ENCODE measurements at regions not wholly inside any gene's neighbourhood (a gene's known extent, or its start where the extent isn't known, plus 50 kb on each side); places are given as distances from the start of the nearest gene placed in this dataset.
"Not testable (repeated sequence)": the region's sequence is repeated elsewhere in the genome, so short reads cannot be mapped to it uniquely, and the experiment has no call there.

DNA sequence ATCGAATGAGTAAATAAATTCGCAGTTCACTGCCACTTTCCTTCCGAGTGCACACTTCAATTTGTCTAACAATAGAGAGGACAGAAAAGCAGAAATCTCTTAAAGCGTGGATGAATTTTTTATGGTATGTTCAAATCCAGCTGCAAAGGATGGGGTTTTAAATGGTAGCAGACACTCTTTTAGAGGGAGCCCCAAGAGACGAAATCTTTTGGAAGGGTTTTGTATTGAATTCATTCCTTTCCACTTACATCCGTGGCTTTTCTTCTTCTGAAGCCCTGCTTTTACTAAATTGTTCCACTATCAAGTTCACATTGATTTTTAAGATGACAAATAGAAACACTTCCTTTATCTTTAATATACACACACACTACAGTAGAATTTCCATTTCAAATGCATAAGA, 680.7 kb downstream of the NR4A2 start:
- DNase-seq, result no peak

DNA sequence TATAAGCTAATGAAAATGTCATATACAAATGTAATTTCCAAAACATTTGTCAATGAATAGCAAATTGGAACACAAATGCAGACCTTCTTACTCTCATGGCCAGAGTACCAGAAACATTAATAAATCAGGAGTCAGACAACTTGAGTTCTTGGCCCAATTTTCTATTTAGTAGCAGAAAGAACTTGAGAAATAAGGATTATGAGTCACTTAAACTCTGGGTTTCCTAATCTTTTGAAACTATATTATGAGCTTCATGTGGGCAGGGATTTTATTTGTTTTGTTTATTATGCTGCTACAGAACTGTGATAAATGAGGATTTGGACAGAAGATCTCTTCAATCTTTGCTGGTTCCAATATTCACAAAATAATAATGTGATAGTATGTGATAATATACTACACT, 686.7 kb downstream of the NR4A2 start:
- DNase-seq, result no peak

GRCh38 chr2:155643056-155643775, 689.3 kb downstream of the NR4A2 start:
- no peak for DNase-seq

DNA sequence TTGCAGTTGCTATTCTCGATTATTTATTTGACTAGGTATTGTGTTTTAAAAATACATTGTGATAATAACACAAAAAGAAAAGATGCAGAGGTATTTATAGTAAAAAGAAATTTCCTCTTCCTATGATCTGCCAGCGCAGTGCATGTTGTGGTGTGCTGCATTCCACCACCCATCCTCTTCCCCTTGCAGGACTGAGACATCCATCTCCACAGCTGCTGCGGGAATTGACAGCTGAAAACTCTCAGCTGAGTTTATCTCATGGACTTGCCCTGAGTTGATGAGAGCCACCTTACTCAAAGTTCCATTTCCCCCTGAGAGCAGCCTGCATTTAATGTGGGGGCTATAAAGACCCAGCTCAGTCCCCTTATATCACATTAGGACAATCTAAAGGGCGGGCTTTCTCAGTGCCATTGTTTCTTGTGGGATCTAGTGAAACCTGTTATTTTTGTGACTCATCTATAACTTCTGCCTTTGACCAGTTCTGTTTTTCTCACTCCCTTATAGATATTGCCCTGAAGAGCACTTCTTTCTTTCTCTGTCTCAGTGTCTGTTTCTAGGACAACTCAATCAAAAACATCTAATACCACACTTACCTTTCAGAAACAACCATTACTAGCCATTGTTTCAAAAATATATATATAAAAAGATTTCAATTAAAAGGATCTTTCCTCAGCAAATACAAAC, 698.5 kb downstream of the NR4A2 start:
- no peak for DNase-seq

DNA sequence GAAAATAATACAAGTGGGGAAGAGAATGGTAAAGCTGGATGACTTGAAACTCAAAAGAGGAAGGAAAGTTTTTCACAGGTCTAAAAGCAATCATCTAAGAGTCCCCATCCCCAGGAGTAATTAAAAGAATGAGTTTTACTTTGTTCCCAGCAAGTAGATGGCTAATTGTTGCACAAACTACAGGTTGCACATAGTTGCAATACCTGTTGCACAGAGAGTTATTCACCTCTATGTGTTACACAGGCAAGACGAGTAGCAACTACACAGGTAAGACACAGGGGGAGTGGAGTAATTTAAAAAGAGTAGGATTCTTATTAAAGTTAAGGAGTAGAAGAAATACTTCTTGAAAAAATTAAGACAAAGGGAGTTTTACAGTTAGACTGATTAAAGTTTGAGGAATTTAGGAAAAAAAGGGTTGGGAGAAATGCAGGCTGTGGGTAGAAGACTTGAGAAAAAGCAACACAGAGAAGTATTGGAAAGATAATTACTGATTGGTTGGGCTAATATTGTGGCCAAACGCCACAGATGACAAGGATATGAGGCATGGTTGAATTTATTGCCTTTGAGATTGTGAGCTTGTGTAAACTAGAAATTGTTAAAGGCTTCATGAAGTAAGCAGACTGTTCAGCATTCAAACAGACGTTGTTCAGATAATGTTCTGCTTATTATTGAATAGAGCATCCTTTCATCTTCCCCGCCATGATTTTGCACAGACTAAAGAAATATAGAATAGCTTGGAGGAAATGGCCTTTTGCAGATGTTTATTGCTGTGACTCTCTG, 699.3 kb downstream of the NR4A2 start:
- no peak for DNase-seq

- no peak for DNase-seq
Measured at GRCh38 chr2:155630760-155631159, 701.8 kb downstream of the NR4A2 start.

- no peak for DNase-seq
Measured at GRCh38 chr2:155622443-155622842, 710.1 kb downstream of the NR4A2 start.

DNA sequence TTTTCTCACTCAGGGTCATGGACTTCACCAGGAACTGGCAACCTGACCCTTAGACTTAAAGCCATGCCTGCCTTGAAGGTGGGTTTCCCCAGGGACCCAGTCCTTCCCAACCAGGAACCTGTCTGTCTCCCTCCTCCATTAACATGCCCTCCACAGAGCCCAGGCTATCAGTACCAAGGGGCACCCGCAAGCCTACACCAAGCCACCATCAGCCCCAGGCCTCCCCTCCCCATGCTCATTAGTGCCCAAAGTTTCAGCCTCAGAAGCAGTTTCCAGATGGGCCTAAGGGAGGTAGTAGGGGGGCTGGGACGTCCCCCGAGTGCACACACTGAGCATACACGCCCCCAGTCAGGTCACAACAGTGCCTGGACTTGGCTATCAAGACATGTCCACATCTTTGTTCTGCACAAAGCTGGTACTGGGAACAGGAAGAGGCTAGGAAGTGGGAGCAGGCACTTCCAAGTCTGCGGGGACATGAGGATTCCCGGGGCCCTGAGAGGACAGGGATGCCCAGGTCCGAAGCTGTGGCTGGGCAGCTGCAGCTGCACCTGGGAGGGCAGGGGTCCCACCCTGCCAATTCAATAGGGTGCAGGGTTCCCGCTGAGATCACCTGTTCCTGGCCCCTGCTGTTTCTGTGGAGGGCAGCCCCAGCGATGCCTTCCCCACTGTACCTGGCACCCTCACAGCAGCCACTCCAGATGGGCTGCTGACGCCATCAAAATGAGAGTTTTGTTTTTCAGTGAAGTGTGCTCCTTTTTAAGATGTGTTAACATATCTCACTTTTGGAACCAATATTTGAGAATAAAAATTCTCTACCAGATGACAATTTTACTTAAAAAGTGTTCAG, 731.4 kb downstream of the NR4A2 start:
- no peak for DNase-seq

- no peak for DNase-seq
Measured at GRCh38 chr2:155600296-155600695, 732.2 kb downstream of the NR4A2 start.

DNA sequence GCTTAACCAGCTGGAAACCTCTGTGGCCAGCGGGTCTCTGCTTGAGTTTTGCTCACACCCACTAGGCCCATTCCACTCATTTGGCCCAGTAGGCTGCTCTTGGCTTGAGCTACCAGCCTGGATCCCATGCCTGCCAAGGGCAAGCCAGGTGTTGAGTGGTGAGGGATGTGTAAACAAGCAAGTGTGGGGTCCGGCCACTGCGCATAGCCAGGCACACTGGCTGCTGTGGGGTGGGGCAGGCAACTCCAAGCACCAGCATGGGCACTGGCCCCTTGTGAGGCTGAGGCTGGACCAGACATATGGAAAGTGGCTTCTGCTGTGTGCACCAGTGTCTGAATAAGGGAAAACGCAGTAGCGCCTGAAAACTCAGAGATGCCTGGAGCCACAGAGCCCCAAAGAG, 732.7 kb downstream of the NR4A2 start:
- DNase-seq, result no peak

DNA sequence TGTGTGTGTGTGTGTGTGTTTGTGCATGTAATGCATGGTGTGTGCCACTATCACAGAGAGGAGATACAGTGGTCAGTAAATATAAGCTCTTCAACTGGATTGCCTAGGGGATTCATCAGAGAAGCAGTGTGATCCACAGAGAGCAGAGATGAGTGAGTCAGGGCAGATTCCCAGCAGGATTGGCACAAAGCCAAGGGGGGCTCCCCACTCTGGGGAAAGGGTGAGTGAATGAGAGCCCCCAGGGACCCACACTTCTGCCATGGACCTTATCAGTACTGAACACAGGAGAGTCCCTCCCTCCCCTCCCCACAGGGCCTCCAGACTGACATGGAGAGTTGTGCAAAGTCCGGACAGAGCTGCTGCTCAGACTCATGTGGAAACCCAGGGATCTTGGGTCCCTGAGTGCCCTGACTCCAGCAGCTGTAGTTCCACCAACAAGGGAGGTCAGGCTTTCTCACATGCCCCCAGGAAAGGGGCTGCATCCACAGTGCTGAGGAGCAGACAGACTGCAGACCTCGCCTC, 748.8 kb downstream of the NR4A2 start:
- no peak for DNase-seq

DNA sequence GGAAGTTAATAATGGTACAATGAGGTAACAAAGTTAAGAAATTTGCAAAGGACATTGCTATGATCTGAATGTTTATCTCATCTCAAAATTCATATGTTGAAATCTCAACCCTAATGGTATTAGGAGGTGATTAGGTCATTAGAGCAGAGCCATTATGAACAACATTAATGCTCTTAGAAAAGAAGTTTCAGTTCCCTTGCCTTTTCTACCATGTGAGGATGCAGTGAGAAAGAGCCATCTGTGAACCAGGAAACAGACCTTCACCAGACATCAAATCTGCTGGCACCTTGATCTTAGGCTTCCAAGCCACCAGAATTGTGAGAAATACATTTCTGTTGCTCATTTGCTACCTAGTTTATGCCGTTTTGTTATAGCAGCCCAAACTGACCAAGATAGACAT, 757.6 kb downstream of the NR4A2 start:
- DNase-seq, result no peak

DNA sequence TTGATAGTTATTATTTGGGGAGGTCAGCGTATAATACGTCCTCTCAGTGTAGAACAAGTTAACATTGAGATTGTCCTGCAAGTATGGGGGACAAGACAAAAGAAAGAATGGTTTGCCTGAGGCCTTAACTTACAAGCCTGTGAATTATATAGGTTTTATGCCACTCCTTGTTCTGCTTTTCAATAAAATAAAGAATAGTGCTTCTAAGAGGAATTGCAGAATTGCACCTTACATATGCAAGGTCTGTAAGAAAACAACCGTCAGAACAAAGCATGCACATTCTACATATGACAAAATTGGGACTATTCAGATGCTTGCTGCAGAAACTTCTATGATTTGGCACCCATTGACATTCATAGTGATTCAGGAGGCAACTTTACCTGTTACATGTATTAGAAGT, 785.0 kb downstream of the NR4A2 start:
- no peak for DNase-seq

DNA sequence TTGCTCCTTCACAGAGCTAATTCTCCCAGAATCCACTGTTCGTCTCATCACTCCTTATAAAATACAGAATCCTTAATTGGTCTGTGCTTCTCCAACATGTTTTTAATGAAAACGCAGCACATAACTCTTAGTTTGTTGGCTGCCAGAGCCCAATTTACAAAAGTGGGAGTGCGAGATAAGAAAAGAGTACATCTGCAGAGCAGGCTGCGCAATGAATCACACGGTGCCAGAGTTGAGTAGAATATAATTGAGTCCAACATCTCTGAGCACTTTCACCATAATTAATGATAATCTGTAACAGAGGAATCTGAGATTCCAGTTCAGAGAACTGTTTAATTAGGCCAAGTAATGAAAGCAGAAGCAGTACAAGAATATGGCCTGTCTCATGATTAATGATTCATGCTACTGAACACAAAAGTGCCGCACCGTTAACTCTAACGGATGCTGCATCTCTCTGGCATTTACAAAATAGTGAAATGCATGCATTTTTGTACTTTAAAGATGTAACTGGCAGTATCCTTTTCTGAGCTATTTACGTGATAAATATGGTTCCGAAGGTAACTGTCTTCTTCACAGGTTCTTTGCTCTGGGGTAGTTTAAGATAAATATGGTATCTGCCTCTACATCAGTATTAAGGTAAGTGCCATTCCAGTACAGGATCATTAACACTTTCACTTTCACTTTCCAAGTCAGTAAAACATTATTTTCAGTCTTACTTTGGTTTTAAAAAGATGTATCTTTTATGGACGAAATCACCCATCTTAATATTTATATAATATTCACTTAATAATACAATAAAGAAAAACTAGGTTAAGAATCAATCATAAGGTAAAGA, 785.6 kb downstream of the NR4A2 start:
- no peak for DNase-seq

DNA sequence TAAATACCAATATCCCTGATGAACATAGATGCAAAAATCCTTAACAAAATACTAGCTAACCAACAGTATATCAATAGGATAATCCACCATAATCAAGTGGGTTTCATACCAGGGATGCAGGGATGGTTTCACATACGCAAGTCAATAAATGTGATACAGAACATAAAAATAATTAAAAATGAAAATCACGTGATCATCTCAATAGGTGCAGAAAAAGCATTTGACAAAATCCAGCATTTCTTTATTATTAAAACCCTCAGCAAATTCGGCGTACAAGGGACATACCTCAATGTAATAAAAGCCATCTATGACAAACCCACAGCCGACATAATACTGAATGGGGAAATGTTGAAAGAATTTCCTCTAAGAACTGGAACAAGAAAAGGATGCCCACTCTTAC, 793.5 kb downstream of the NR4A2 start:
- DNase-seq, result not testable (repeated sequence)

- DNase-seq, result no peak
Measured at GRCh38 chr2:155528034-155528433, 804.5 kb downstream of the NR4A2 start.

DNA sequence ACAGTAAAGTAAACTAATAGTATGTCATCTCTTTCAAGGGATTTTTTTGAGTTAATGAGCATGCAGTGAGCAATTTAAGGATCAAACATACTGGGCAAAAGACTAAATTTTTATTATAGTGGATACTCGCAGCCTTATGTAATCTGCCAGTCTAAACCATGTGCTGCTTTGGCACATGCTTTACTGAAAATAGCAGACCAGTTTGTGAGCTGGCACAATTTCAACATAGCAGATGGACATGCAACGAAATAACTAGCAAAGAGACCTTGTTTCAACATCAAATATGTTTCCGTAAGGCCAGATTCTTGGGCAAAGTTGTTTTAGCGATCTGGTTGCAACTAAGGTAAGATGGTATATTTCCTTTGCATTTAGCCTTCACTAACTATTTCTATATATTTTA, 807.3 kb downstream of the NR4A2 start:
- no peak for DNase-seq

DNA sequence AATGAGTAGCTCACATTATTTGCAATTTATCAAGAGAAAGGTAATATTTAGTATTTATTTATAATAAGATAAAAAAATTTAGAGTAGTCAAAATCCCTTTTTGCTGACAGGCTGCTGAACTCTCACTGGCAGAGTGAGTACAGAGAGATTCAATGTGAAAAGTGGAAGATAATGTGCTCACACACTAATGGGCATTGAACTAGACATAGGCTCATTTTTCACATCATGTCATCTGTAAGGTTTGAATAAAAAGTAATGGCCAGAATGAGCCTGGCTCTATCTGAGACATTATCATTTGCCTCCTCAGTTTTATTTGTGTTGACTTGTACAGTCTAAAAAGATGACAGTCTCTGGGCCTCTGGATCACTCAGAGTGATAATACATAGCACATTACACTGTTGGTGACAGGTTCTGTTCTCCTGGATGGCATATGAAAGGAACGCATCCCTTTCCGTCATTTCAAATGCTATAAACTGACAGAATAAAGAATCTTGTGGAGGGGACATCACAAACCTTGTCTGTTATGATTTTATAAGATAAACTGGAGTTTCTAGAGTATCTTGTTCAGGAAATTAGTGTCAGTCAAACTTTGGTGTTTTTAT, 812.9 kb downstream of the NR4A2 start:
- DNase-seq, result no peak

- no peak for DNase-seq
Measured at GRCh38 chr2:155518094-155518493, 814.4 kb downstream of the NR4A2 start.

GRCh38 chr2:155517362-155517761, 815.2 kb downstream of the NR4A2 start:
- DNase-seq, result no peak

GRCh38 chr2:155513248-155513647, 814.8 kb downstream of the KCNJ3 start:
- DNase-seq, result no peak
